HCT116 (cell line): ENCODE measurements at regions not wholly inside any gene's neighbourhood (a gene's known extent, or its start where the extent isn't known, plus 50 kb on each side); places are given as distances from the start of the nearest gene placed in this dataset.

Experiments
- ATAC-seq: fragments of 200-7000 bp; cut with Tn5 transposase; 2 replicates; pipeline ENCODE4 v1.9.1; 2020; ENCODE audit warnings: mild to moderate bottlenecking, moderate library complexity
- BruUV-seq: library from RNA; stranded (reverse); fragments of 400-500 nt; replicated peaks from 2 replicates; lab custom pipeline; 2021; lab: Mats Ljungman, UMichigan
- CTCF ChIA-PET: fragments of 300-600 bp; sonication (Branson Sonifier 250); formaldehyde crosslinking; loops from one replicate; lab custom pipeline; 2021; ENCODE audit warnings: antibody characterized with exemption; lab: Charles Lee
- POLR2A ChIA-PET: fragments of 300-600, 350-600 bp; sonication (Branson Sonifier 250); formaldehyde crosslinking; loops from one replicate; lab custom pipeline; 2021; ENCODE audit warnings: antibody characterized with exemption; lab: Charles Lee
- RAD21 ChIA-PET, 2 experiments: fragments of 300-600 bp; sonication (Branson Sonifier 250); formaldehyde crosslinking; loops; one replicate each; lab custom pipeline; 2023; ENCODE audit warnings: low total read pairs in 2 of 2; ENCODE audit not compliant: uncharacterized antibody in 2 of 2, unreplicated experiment in 2 of 2, low non-redundant PET in 1 of 2; lab: Charles Lee
- DNase-seq: peaks from one replicate; pipeline ENCODE4 v3.0.0-alpha.2; 2010; ENCODE audit warnings: low read depth, low spot score
- H2AFZ ChIP-seq: fragments of 200-600 bp; shearing (Covaris generic), sonication (generic); 2 replicates; pipeline ENCODE4 v1.6.1; 2017; ENCODE audit warnings: low read depth, mixed run types, mixed read lengths, antibody characterized with exemption, low read length; ENCODE audit not compliant: poor library complexity, severe bottlenecking
- H3K27ac ChIP-seq: 2 replicates; pipeline ENCODE4 v1.5.1; 2012; ENCODE audit warnings: low read depth, low read length
- H3K27me3 ChIP-seq: fragments of 200-600 bp; sonication (generic); 2 replicates; pipeline ENCODE4 v1.6.1; 2016; ENCODE audit warnings: mixed run types, low read length, mixed read lengths; ENCODE audit not compliant: insufficient read depth
- H3K36me3 ChIP-seq, 2 experiments: fragments of 200-500 bp in 1 of 2; fragments of 200-600 bp in 1 of 2; sonication (Bioruptor generic) in 1 of 2; sonication (generic) in 1 of 2; 2 replicates each; pipeline versions ENCODE4 v1.5.1 to v1.6.1; 2014 to 2016; ENCODE audit warnings: low read length in 2 of 2, inconsistent platforms in 1 of 2, mixed read lengths in 1 of 2, mixed run types in 1 of 2; ENCODE audit not compliant: insufficient read depth in 2 of 2, control insufficient read depth in 1 of 2
- H3K4me1 ChIP-seq, 2 experiments: fragments of 200-600 bp in 1 of 2; sonication (generic) in 1 of 2; 2 replicates each; pipeline versions ENCODE4 v1.5.1 to v1.6.1; 2012 to 2017; ENCODE audit warnings: low read length in 2 of 2, inconsistent platforms in 1 of 2, mild to moderate bottlenecking in 1 of 2, mixed read lengths in 1 of 2, mixed run types in 1 of 2, moderate library complexity in 1 of 2; ENCODE audit not compliant: insufficient read depth in 2 of 2, control insufficient read depth in 1 of 2
- H3K4me2 ChIP-seq: fragments of 200-600 bp; sonication (generic); 2 replicates; pipeline ENCODE4 v1.6.1; 2017; ENCODE audit warnings: mixed run types, low read length, mixed read lengths
- H3K4me3 ChIP-seq, 2 experiments: fragments of 200-600 bp in 1 of 2; sonication (generic) in 1 of 2; replicated peaks in 1 of 2; 2 replicates each; pipeline ENCODE4 v1.5.1; 2011 to 2016; ENCODE audit warnings: low read length in 2 of 2, control low read depth in 1 of 2, low read depth in 1 of 2, mild to moderate bottlenecking in 1 of 2, mixed read lengths in 1 of 2, mixed run types in 1 of 2
- H3K79me2 ChIP-seq: fragments of 200-600 bp; sonication (generic); 2 replicates; pipeline ENCODE4 v1.6.1; 2017; ENCODE audit warnings: mild to moderate bottlenecking, mixed run types, low read length, moderate library complexity, mixed read lengths; ENCODE audit not compliant: insufficient read depth
- H3K9ac ChIP-seq: fragments of 200-600 bp; sonication (generic); 2 replicates; pipeline ENCODE4 v1.6.1; 2016; ENCODE audit warnings: low read length, mixed read lengths
- H3K9me2 ChIP-seq: fragments of 200-600 bp; sonication (generic), shearing (Covaris generic); 2 replicates; pipeline ENCODE4 v1.6.1; 2017; ENCODE audit warnings: mixed run types, mild to moderate bottlenecking, moderate library complexity; ENCODE audit not compliant: insufficient read depth
- H3K9me3 ChIP-seq, 2 experiments: fragments of 200-500 bp in 1 of 2; fragments of 200-600 bp in 1 of 2; sonication (Bioruptor generic) in 1 of 2; sonication (generic) in 1 of 2; 2 replicates each; pipeline ENCODE4 v1.6.1; 2014 to 2017; ENCODE audit warnings: low read length in 2 of 2, mixed read lengths in 2 of 2, inconsistent platforms in 1 of 2, low read depth in 1 of 2, mild to moderate bottlenecking in 1 of 2, mixed run types in 1 of 2, moderate library complexity in 1 of 2; ENCODE audit not compliant: control insufficient read depth in 1 of 2, insufficient read depth in 1 of 2
- H4K20me1 ChIP-seq: fragments of 200-600 bp; sonication (generic), shearing (Covaris generic); 2 replicates; pipeline ENCODE4 v1.6.1; 2017; ENCODE audit warnings: mixed run types, mild to moderate bottlenecking, moderate library complexity; ENCODE audit not compliant: insufficient read depth
- CBX3 ChIP-seq: IDR thresholded peaks from 2 replicates; pipeline ENCODE4 v1.6.1; 2012; ENCODE audit warnings: low read depth
- CEBPB ChIP-seq: IDR thresholded peaks from 2 replicates; pipeline ENCODE4 v1.6.1; 2012; ENCODE audit warnings: low read depth
- ELF1 ChIP-seq: IDR thresholded peaks from 2 replicates; pipeline ENCODE4 v1.6.1; 2012; ENCODE audit warnings: low read depth, borderline replicate concordance
- EZH2 ChIP-seq: fragments of 200-600 bp; sonication (generic); IDR thresholded peaks from 2 replicates; pipeline ENCODE4 v1.6.1; 2017; ENCODE audit warnings: antibody characterized with exemption, mixed run types
- EZH2phosphoT487 ChIP-seq: fragments of 200-600 bp; IDR thresholded peaks from 2 replicates; pipeline ENCODE4 v1.6.1; 2018; ENCODE audit warnings: antibody characterized with exemption, borderline replicate concordance
- POLR2A ChIP-seq: IDR thresholded peaks from 2 replicates; pipeline ENCODE4 v1.7.0; 2011; ENCODE audit warnings: borderline replicate concordance; ENCODE audit not compliant: insufficient read depth, insufficient read length; ENCODE audit errors: extremely low read depth
- POLR2AphosphoS5 ChIP-seq: IDR thresholded peaks from 2 replicates; pipeline ENCODE4 v1.6.1; 2011; ENCODE audit warnings: mild to moderate bottlenecking, low read depth, low read length, moderate library complexity
- RAD21 ChIP-seq: IDR thresholded peaks from 2 replicates; pipeline ENCODE4 v1.6.1; 2012; ENCODE audit warnings: low read depth, mild to moderate bottlenecking
- SIN3A ChIP-seq: IDR thresholded peaks from 2 replicates; pipeline ENCODE4 v1.6.1; 2012; ENCODE audit warnings: low read depth
- SP1 ChIP-seq: IDR thresholded peaks from 2 replicates; pipeline ENCODE4 v1.6.1; 2012; ENCODE audit warnings: low read depth
- YY1 ChIP-seq: IDR thresholded peaks from 2 replicates; pipeline ENCODE4 v1.6.1; 2011; ENCODE audit warnings: low read length, low read depth, moderate library complexity, mild to moderate bottlenecking; ENCODE audit not compliant: insufficient replicate concordance; ENCODE audit errors: extremely low read depth
- ZFX ChIP-seq: fragments of 450-650 bp; IDR thresholded peaks from 2 replicates; pipeline ENCODE4 v1.6.1; 2017
- intact Hi-C: fragments of 100-400 bp; cut with micrococcal nuclease; formaldehyde crosslinking; loops from 2 replicates; pipeline ENCODE4 v1.10.0; 2022
- TF ChIP-seq, protein P1 (sequence below): IDR thresholded peaks from 2 replicates; pipeline ENCODE4 v1.6.1; 2012; ENCODE audit warnings: low read depth
- TF ChIP-seq, protein P2 (sequence below): IDR thresholded peaks from 2 replicates; pipeline ENCODE4 v1.6.1; 2011; ENCODE audit warnings: mild to moderate bottlenecking, low read length, moderate library complexity; ENCODE audit not compliant: insufficient replicate concordance; ENCODE audit errors: extremely low read depth
- TF ChIP-seq, protein P3 (sequence below): IDR thresholded peaks from 2 replicates; pipeline ENCODE4 v1.6.1; 2012

DNA sequence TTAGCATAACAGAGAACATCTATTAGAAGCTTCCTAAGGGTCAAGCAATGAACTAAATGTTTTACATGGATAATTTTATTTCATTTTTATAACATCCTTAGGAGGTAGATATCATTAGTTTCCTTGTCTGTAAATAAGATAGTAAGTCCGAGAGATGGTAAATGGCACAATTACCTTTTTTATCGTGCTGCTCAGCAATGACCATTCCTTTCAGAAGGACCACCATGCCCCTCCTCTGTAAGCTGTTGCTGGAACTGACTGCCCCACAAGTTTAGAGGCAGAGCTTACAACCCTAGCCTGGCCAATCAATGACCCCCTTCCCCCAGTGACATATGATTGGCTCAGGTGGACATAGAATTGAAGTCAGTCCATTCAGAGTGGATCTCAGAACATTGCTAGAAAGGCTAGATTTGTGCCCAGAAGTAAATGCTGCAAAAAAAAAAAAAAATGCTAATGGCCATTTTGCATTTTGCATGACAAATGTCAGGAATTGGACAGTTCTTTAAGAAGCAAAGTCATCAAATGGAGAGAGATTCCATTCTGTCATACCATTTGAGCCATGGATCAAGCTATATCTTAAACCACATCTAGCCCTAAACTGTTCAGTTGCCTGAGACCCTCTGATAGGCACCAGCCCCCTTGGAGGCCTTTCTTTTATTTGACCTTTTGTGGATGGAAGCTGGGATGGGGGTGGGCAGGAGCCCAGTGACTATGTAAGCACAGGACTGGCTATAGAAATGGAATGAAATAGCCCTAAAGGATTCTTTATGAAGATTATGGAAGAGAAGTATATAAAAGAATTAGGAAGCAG is 668.3 kb downstream of the UQCRFS1 start:
- Histone ChIP-seq H3K9me2 (no peaks in the 10 kb centered on the region), H3K27me3 (no peaks in the 10 kb centered on the region), H2AFZ (no peak overlapping the region), H3K27ac (no peak overlapping the region), H4K20me1 (no peaks in the 10 kb centered on the region), H3K4me2 (no peak overlapping the region), H3K9me3 (peaks cover 11 to 22% of the 10 kb centered on the region in 2 experiments; a peak in 2 of 4 replicates), H3K36me3 (no peaks in the 10 kb centered on the region), H3K79me2 (no peaks in the 10 kb centered on the region), H3K4me3 (no peak overlapping the region), H3K9ac (no peak overlapping the region), H3K4me1 (no peaks in the 10 kb centered on the region)
- intact Hi-C loops: no loop called here
- ChIA-PET POLR2A (no interaction called here), CTCF (no interaction called here), RAD21 (no interaction called here)
- no TSS peak for BruUV-seq
- ATAC-seq (no peak), DNase-seq (no peak)
- no peak for TF ChIP-seq CBX3
- no peak for TF ChIP-seq RAD21
- no peak for TF ChIP-seq POLR2AphosphoS5
- TF ChIP-seq SIN3A: no peak
- TF ChIP-seq, protein P1, sequence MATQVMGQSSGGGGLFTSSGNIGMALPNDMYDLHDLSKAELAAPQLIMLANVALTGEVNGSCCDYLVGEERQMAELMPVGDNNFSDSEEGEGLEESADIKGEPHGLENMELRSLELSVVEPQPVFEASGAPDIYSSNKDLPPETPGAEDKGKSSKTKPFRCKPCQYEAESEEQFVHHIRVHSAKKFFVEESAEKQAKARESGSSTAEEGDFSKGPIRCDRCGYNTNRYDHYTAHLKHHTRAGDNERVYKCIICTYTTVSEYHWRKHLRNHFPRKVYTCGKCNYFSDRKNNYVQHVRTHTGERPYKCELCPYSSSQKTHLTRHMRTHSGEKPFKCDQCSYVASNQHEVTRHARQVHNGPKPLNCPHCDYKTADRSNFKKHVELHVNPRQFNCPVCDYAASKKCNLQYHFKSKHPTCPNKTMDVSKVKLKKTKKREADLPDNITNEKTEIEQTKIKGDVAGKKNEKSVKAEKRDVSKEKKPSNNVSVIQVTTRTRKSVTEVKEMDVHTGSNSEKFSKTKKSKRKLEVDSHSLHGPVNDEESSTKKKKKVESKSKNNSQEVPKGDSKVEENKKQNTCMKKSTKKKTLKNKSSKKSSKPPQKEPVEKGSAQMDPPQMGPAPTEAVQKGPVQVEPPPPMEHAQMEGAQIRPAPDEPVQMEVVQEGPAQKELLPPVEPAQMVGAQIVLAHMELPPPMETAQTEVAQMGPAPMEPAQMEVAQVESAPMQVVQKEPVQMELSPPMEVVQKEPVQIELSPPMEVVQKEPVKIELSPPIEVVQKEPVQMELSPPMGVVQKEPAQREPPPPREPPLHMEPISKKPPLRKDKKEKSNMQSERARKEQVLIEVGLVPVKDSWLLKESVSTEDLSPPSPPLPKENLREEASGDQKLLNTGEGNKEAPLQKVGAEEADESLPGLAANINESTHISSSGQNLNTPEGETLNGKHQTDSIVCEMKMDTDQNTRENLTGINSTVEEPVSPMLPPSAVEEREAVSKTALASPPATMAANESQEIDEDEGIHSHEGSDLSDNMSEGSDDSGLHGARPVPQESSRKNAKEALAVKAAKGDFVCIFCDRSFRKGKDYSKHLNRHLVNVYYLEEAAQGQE: no peak
- no peak for TF ChIP-seq EZH2phosphoT487
- no peak for TF ChIP-seq CEBPB
- TF ChIP-seq POLR2A: no peak
- TF ChIP-seq ZFX: no peak
- TF ChIP-seq SP1: no peak
- no peak for TF ChIP-seq YY1
- TF ChIP-seq ELF1: no peak
- TF ChIP-seq EZH2: no peak
- TF ChIP-seq, protein P2, sequence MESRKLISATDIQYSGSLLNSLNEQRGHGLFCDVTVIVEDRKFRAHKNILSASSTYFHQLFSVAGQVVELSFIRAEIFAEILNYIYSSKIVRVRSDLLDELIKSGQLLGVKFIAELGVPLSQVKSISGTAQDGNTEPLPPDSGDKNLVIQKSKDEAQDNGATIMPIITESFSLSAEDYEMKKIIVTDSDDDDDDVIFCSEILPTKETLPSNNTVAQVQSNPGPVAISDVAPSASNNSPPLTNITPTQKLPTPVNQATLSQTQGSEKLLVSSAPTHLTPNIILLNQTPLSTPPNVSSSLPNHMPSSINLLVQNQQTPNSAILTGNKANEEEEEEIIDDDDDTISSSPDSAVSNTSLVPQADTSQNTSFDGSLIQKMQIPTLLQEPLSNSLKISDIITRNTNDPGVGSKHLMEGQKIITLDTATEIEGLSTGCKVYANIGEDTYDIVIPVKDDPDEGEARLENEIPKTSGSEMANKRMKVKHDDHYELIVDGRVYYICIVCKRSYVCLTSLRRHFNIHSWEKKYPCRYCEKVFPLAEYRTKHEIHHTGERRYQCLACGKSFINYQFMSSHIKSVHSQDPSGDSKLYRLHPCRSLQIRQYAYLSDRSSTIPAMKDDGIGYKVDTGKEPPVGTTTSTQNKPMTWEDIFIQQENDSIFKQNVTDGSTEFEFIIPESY: no peak
- TF ChIP-seq, protein P3, sequence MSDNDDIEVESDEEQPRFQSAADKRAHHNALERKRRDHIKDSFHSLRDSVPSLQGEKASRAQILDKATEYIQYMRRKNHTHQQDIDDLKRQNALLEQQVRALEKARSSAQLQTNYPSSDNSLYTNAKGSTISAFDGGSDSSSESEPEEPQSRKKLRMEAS: no peak
